ENCODE measurements at regions not wholly inside any gene's neighbourhood (a gene's known extent, or its start where the extent isn't known, plus 50 kb on each side); places are given as distances from the start of the nearest gene placed in this dataset.

GRCh38 chr10:31599626-31600504 is 280.8 kb downstream of the ZEB1 start:
- no peak for TF ChIP-seq CTCF (IDR thresholded peaks at IDR 0.05; ENCODE audit: partially characterized antibody, unreplicated experiment)

GRCh38 chr10:31596765-31597164 is 277.7 kb downstream of the ZEB1 start:
- H3K27ac Mint-ChIP-seq (ENCODE audit: unreplicated experiment) = no peak overlapping the region
- peaks cover 5% of the 10 kb centered on the region for H3K9me3 Mint-ChIP-seq (ENCODE audit: unreplicated experiment)
- H3K36me3 Mint-ChIP-seq (ENCODE audit: unreplicated experiment) = peaks cover 14% of the 10 kb centered on the region
- H3K4me3 Mint-ChIP-seq (ENCODE audit: unreplicated experiment) = no peak overlapping the region
- H3K27me3 Mint-ChIP-seq (ENCODE audit: unreplicated experiment) = peaks cover 14% of the 10 kb centered on the region
- peaks cover 26% of the 10 kb centered on the region for H3K4me1 Mint-ChIP-seq (ENCODE audit: low read depth, unreplicated experiment)
- DNase-seq = no peak
- no peak for TF ChIP-seq CTCF (IDR thresholded peaks at IDR 0.05; ENCODE audit: partially characterized antibody, unreplicated experiment)

More at GRCh38 chr10:31599626-31600504, 280.8 kb downstream of the ZEB1 start:
- DNase-seq = peak; percentile 37
- H3K4me1 Mint-ChIP-seq (ENCODE audit: low read depth, unreplicated experiment) = peaks cover 26% of the 10 kb centered on the region
- H3K27me3 Mint-ChIP-seq (ENCODE audit: unreplicated experiment) = peaks cover 13% of the 10 kb centered on the region
- no peak overlapping the region for H3K4me3 Mint-ChIP-seq (ENCODE audit: unreplicated experiment)
- H3K9me3 Mint-ChIP-seq (ENCODE audit: unreplicated experiment) = peaks cover 14% of the 10 kb centered on the region
- H3K27ac Mint-ChIP-seq (ENCODE audit: unreplicated experiment) = peak overlapping the region; percentile 57
- H3K36me3 Mint-ChIP-seq (ENCODE audit: unreplicated experiment) = no peaks in the 10 kb centered on the region

- DNase-seq = no peak
- Mint-ChIP-seq H3K27ac (ENCODE audit: unreplicated experiment) (no peak overlapping the region), H3K4me3 (ENCODE audit: unreplicated experiment) (no peak overlapping the region), H3K36me3 (ENCODE audit: unreplicated experiment) (peaks cover 21% of the 10 kb centered on the region), H3K4me1 (ENCODE audit: low read depth, unreplicated experiment) (peaks cover 20% of the 10 kb centered on the region), H3K9me3 (ENCODE audit: unreplicated experiment) (peaks cover 8% of the 10 kb centered on the region), H3K27me3 (ENCODE audit: unreplicated experiment) (peaks cover 14% of the 10 kb centered on the region)
- no peak for TF ChIP-seq CTCF (IDR thresholded peaks at IDR 0.05; ENCODE audit: partially characterized antibody, unreplicated experiment)
Observed at GRCh38 chr10:31595992-31596391, 277.0 kb downstream of the ZEB1 start.

- Mint-ChIP-seq H3K27ac (ENCODE audit: unreplicated experiment) (peak overlapping the region; percentile 85), H3K4me3 (ENCODE audit: unreplicated experiment) (no peak overlapping the region), H3K4me1 (ENCODE audit: low read depth, unreplicated experiment) (peaks cover 9% of the 10 kb centered on the region), H3K36me3 (ENCODE audit: unreplicated experiment) (peaks cover 31% of the 10 kb centered on the region), H3K9me3 (ENCODE audit: unreplicated experiment) (peaks cover 6% of the 10 kb centered on the region), H3K27me3 (ENCODE audit: unreplicated experiment) (peaks cover 12% of the 10 kb centered on the region)
- no peak for DNase-seq
- no peak for TF ChIP-seq CTCF (IDR thresholded peaks at IDR 0.05; ENCODE audit: partially characterized antibody, unreplicated experiment)
Observed at GRCh38 chr10:31594347-31594873, 275.4 kb downstream of the ZEB1 start.

GRCh38 chr10:31593124-31593523 is 274.1 kb downstream of the ZEB1 start:
- no peak for TF ChIP-seq CTCF (IDR thresholded peaks at IDR 0.05; ENCODE audit: partially characterized antibody, unreplicated experiment)
- H3K36me3 Mint-ChIP-seq (ENCODE audit: unreplicated experiment) = peaks cover 31% of the 10 kb centered on the region
- H3K27ac Mint-ChIP-seq (ENCODE audit: unreplicated experiment) = no peak overlapping the region
- H3K4me3 Mint-ChIP-seq (ENCODE audit: unreplicated experiment) = no peak overlapping the region
- peaks cover 6% of the 10 kb centered on the region for H3K9me3 Mint-ChIP-seq (ENCODE audit: unreplicated experiment)
- H3K4me1 Mint-ChIP-seq (ENCODE audit: low read depth, unreplicated experiment) = peaks cover 6% of the 10 kb centered on the region
- DNase-seq = no peak
- peaks cover 7% of the 10 kb centered on the region for H3K27me3 Mint-ChIP-seq (ENCODE audit: unreplicated experiment)

Measured in glutamatergic neuron (in vitro differentiated cells).